ENCODE measurements at regions not wholly inside any gene's neighbourhood (a gene's known extent, or its start where the extent isn't known, plus 50 kb on each side); places are given as distances from the start of the nearest gene placed in this dataset.

DNA sequence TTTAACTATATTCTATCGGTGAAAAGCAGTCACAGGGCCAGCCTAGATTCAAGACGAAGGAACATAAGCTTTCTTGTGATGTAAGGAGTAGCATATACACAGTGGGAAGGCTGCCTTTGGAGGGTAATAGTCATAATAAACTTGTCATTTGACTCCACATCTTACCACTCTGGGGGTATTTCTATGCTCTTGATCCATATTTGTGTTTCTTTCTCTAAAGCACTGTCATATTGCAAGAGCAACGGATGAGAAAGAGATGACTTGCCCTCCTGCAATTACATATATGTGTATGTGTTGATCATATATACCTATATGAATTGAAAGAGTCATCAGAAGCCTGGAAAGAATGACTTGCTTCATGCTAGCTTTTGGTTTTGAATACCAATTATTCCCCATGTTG, 225.4 kb upstream of the HS3ST3A1 start:
- Mint-ChIP-seq H3K4me3 (no peak overlapping the region), H3K27ac (no peak overlapping the region), H3K4me1 (no peaks in the 10 kb centered on the region), H3K27me3 (ENCODE audit: low read depth) (no peaks in the 10 kb centered on the region), H3K9me3 (peaks cover 6% of the 10 kb centered on the region; the same call in 1 of the 2 replicates), H3K36me3 (no peaks in the 10 kb centered on the region)
- ATAC-seq: no peak
- CTCF ChIA-PET: no interaction called here
- TF ChIP-seq FOXP1 (CRISPR knock-in tag; IDR thresholded peaks at IDR 0.05; ENCODE audit: borderline replicate concordance): no peak
- DNase-seq (ENCODE audit: low spot score): no peak
- POLR2A ChIA-PET: no interaction called here

- ATAC-seq: no peak
- H3K4me1 Mint-ChIP-seq: no peaks in the 10 kb centered on the region
- no peaks in the 10 kb centered on the region for H3K36me3 Mint-ChIP-seq
- DNase-seq (ENCODE audit: low spot score): no peak
- H3K9me3 Mint-ChIP-seq: peaks cover 6% of the 10 kb centered on the region
- no peak overlapping the region for H3K4me3 Mint-ChIP-seq
- no peak overlapping the region for H3K27ac Mint-ChIP-seq
- ChIA-PET POLR2A (no interaction called here), CTCF (interaction anchor here (0.6 kb wide), 1 partner anchor 1346 kb away, joined by 4 read pairs; no protein-coding TSS in a partner anchor)
- no peak for TF ChIP-seq SMAD3 (CRISPR knock-in tag; IDR thresholded peaks at IDR 0.05; ENCODE audit: borderline replicate concordance)
- no peak for TF ChIP-seq E2F5 (CRISPR knock-in tag; IDR thresholded peaks at IDR 0.05)
- TF ChIP-seq JUN (CRISPR knock-in tag; IDR thresholded peaks at IDR 0.05): no peak
- TF ChIP-seq TP53 (CRISPR knock-in tag; IDR thresholded peaks at IDR 0.05): no peak
- TF ChIP-seq E2F4 (CRISPR knock-in tag; IDR thresholded peaks at IDR 0.05; ENCODE audit: borderline replicate concordance, low read depth): no peak
- TF ChIP-seq NFATC4 (CRISPR knock-in tag; IDR thresholded peaks at IDR 0.05): no peak
- TF ChIP-seq SOX15 (CRISPR knock-in tag; IDR thresholded peaks at IDR 0.05): no peak
- TF ChIP-seq, protein P1, sequence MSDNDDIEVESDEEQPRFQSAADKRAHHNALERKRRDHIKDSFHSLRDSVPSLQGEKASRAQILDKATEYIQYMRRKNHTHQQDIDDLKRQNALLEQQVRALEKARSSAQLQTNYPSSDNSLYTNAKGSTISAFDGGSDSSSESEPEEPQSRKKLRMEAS (CRISPR knock-in tag; IDR thresholded peaks at IDR 0.05): no peak
- H3K27me3 Mint-ChIP-seq (ENCODE audit: low read depth): no peaks in the 10 kb centered on the region
These were observed 232.2 kb upstream of the HS3ST3A1 start for GRCh38 chr17:13833921-13834320.

DNA sequence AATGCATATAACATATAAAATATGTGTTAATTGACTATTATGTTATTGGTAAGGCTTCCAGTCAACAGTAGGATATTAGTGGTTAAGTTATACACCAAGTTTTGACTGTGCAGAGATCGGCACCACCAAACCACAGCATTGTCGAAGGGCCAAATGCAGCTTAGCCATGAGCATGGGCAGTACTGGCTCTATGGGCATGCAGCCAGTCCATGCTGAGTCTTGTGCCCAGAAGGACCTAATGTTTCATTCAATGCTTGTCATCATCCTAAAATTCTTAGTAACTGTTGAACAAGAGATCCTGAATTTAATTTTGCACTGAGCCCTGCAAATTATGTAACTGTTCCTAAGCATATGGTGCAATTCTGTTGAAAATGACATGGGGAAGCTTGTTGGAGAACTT, 233.4 kb upstream of the HS3ST3A1 start:
- DNase-seq (ENCODE audit: low spot score) (no peak), ATAC-seq (no peak)
- Mint-ChIP-seq H3K4me1 (no peaks in the 10 kb centered on the region), H3K27me3 (ENCODE audit: low read depth) (no peaks in the 10 kb centered on the region), H3K9me3 (peaks cover 6% of the 10 kb centered on the region), H3K4me3 (no peak overlapping the region), H3K36me3 (no peaks in the 10 kb centered on the region), H3K27ac (no peak overlapping the region)
- ChIA-PET POLR2A (no interaction called here), CTCF (no interaction called here)
- TF ChIP-seq ZNF671 (CRISPR knock-in tag; IDR thresholded peaks at IDR 0.05): no peak
- no peak for TF ChIP-seq KAT7 (CRISPR knock-in tag; IDR thresholded peaks at IDR 0.05; ENCODE audit: borderline replicate concordance)
- no peak for TF ChIP-seq EMX1 (CRISPR knock-in tag; IDR thresholded peaks at IDR 0.05)
- no peak for TF ChIP-seq SMAD3 (CRISPR knock-in tag; IDR thresholded peaks at IDR 0.05; ENCODE audit: borderline replicate concordance)
- TF ChIP-seq USF1 (CRISPR knock-in tag; IDR thresholded peaks at IDR 0.05): no peak
- TF ChIP-seq PREB (CRISPR knock-in tag; IDR thresholded peaks at IDR 0.05; ENCODE audit: borderline replicate concordance): no peak
- TF ChIP-seq TCF7 (CRISPR knock-in tag; IDR thresholded peaks at IDR 0.05; ENCODE audit: low read depth): no peak
- TF ChIP-seq, protein P2, sequence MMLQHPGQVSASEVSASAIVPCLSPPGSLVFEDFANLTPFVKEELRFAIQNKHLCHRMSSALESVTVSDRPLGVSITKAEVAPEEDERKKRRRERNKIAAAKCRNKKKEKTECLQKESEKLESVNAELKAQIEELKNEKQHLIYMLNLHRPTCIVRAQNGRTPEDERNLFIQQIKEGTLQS (CRISPR knock-in tag; conservative IDR thresholded peaks at IDR 0.05): no peak
- no peak for TF ChIP-seq ATF6 (CRISPR knock-in tag; IDR thresholded peaks at IDR 0.05)
- no peak for TF ChIP-seq SMAD4 (CRISPR knock-in tag; IDR thresholded peaks at IDR 0.05)
- no peak for TF ChIP-seq NR3C1 (CRISPR knock-in tag; conservative IDR thresholded peaks at IDR 0.05; ENCODE audit: low read depth)
- TF ChIP-seq E2F5 (CRISPR knock-in tag; IDR thresholded peaks at IDR 0.05): no peak
- TF ChIP-seq, protein P3, sequence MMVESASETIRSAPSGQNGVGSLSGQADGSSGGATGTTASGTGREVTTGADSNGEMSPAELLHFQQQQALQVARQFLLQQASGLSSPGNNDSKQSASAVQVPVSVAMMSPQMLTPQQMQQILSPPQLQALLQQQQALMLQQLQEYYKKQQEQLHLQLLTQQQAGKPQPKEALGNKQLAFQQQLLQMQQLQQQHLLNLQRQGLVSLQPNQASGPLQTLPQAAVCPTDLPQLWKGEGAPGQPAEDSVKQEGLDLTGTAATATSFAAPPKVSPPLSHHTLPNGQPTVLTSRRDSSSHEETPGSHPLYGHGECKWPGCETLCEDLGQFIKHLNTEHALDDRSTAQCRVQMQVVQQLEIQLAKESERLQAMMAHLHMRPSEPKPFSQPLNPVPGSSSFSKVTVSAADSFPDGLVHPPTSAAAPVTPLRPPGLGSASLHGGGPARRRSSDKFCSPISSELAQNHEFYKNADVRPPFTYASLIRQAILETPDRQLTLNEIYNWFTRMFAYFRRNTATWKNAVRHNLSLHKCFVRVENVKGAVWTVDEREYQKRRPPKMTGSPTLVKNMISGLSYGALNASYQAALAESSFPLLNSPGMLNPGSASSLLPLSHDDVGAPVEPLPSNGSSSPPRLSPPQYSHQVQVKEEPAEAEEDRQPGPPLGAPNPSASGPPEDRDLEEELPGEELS (CRISPR knock-in tag; IDR thresholded peaks at IDR 0.05): no peak

Measured in WTC11 (cell line).